ENCODE measurements at regions not wholly inside any gene's neighbourhood (a gene's known extent, or its start where the extent isn't known, plus 50 kb on each side); places are given as distances from the start of the nearest gene placed in this dataset.

DNA sequence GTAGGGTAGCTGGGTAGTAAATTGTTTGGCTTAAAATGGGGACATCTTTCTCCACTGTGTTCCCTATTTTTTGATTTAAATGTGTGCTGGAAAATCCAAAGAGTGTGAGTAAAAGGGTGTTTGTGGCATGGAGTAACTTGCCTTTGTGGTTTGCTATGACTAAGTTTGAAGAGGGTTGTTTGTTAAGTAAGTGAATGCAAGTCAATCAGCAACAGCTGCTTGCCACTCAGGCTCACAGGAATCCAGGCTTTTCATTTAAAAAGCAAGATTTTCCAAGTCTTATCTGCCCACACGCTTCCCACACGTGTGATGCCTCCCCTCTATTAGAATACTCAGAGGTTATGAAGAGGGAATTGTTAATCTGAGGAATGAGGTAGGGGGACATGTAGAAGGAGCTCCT, 847.7 kb upstream of the RBFOX1 start:
- Histone ChIP-seq H3K36me3 (ENCODE audit: control insufficient read depth in 2 of 2, extremely low read depth in 1 of 2, insufficient read depth in 2 of 2, low read length in 2 of 2) (no peaks in the 10 kb centered on the region), H3K27ac (ENCODE audit: insufficient read depth, low read depth, low read length) (no peak overlapping the region), H3K4me2 (ENCODE audit: insufficient read depth, low read length) (no peak overlapping the region), H3K4me1 (ENCODE audit: control insufficient read depth, extremely low read depth, insufficient read depth, low read length) (no peaks in the 10 kb centered on the region), H2AFZ (ENCODE audit: low read depth, low read length) (no peak overlapping the region), H3K9me1 (replicated peaks; ENCODE audit: control insufficient read depth, extremely low read depth, insufficient read depth, low read length) (no peaks in the 10 kb centered on the region), H3K4me3 (replicated peaks in 1 of 3; ENCODE audit: insufficient read depth in 1 of 3, low read depth in 1 of 3, low read length in 3 of 3) (no peak overlapping the region), H3K27me3 (ENCODE audit: control insufficient read depth in 2 of 2, insufficient read depth in 2 of 2, low read length in 2 of 2) (no peaks in the 10 kb centered on the region), H4K20me1 (replicated peaks; ENCODE audit: control insufficient read depth, extremely low read depth, insufficient read depth, low read length) (no peaks in the 10 kb centered on the region), H3K9me3 (replicated peaks; ENCODE audit: control insufficient read depth, insufficient read depth, low read length) (peaks cover 5% of the 10 kb centered on the region), H3K9ac (replicated peaks; ENCODE audit: extremely low read depth, insufficient read depth, low read length) (no peak overlapping the region), H3K79me2 (ENCODE audit: control insufficient read depth, insufficient read depth, low read length) (no peaks in the 10 kb centered on the region)
- DNase-seq (ENCODE audit: low read depth, low spot score): no peak
- dilution Hi-C loops (cut with MboI; ENCODE audit: extremely low pct_ligation_motif_present, low sequenced_read_pairs): no loop called here
- BruUV-seq (replicated peaks): no TSS peak
- ChIA-PET POLR2A (no interaction called here), CTCF (no interaction called here)
- TF ChIP-seq GATA2 (IDR thresholded peaks at IDR 0.05; ENCODE audit: insufficient read depth, insufficient read length, low read depth, low read length): no peak
- no peak for TF ChIP-seq FOS (IDR thresholded peaks at IDR 0.05; ENCODE audit: borderline replicate concordance, insufficient read depth, low read length)
- TF ChIP-seq JUN (IDR thresholded peaks at IDR 0.05; ENCODE audit: borderline replicate concordance, insufficient read depth, insufficient read length, low read depth): no peak
- no peak for FAIRE-seq
- intact Hi-C loops (cut with micrococcal nuclease): no loop called here

DNA sequence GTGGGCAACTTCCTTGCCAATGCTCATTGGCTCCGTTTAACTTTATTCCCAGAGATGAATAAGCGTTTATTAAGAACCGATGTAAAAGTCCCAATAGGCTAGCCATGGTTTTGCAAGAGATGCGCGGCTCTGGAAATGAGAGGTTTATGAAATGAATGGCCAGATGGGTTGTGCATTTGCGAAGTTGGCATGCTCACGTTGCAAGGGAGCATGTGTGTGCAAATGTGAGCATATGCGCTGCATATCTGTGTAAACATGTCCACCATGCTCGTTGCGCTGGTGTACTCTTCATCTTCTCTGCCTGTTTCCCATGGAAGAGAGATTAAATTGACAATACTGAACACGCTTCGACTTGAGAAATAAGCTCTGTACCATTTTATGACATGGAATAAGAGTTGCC, 848.6 kb upstream of the RBFOX1 start:
- H3K4me3 ChIP-seq (replicated peaks in 1 of 3; ENCODE audit: insufficient read depth in 1 of 3, low read depth in 1 of 3, low read length in 3 of 3): no peak overlapping the region
- no peaks in the 10 kb centered on the region for H3K36me3 ChIP-seq (ENCODE audit: control insufficient read depth in 2 of 2, extremely low read depth in 1 of 2, insufficient read depth in 2 of 2, low read length in 2 of 2)
- H4K20me1 ChIP-seq (replicated peaks; ENCODE audit: control insufficient read depth, extremely low read depth, insufficient read depth, low read length): no peaks in the 10 kb centered on the region
- TF ChIP-seq, protein P1, sequence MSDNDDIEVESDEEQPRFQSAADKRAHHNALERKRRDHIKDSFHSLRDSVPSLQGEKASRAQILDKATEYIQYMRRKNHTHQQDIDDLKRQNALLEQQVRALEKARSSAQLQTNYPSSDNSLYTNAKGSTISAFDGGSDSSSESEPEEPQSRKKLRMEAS (IDR thresholded peaks at IDR 0.05; ENCODE audit: insufficient read depth, insufficient read length): no peak
- no peak for TF ChIP-seq JUN (IDR thresholded peaks at IDR 0.05; ENCODE audit: borderline replicate concordance, insufficient read depth, insufficient read length, low read depth)
- no peak for TF ChIP-seq GATA2 (IDR thresholded peaks at IDR 0.05; ENCODE audit: insufficient read depth, insufficient read length, low read depth, low read length)
- no peak for TF ChIP-seq POLR2AphosphoS5 (IDR thresholded peaks at IDR 0.05; ENCODE audit: insufficient read depth, low read depth, low read length)
- no peak for TF ChIP-seq EZH2 (IDR thresholded peaks at IDR 0.05; ENCODE audit: borderline replicate concordance, low read depth, low read length, severe bottlenecking)
- TF ChIP-seq MYC (IDR thresholded peaks at IDR 0.05; ENCODE audit: low read depth, low read length): no peak
- no peak for TF ChIP-seq POLR2A (IDR thresholded peaks at IDR 0.05; ENCODE audit: low read depth, low read length)
- TF ChIP-seq FOS (IDR thresholded peaks at IDR 0.05; ENCODE audit: borderline replicate concordance, insufficient read depth, low read length): no peak
- H3K79me2 ChIP-seq (ENCODE audit: control insufficient read depth, insufficient read depth, low read length): no peaks in the 10 kb centered on the region
- H3K4me2 ChIP-seq (ENCODE audit: insufficient read depth, low read length): no peak overlapping the region
- H2AFZ ChIP-seq (ENCODE audit: low read depth, low read length): no peak overlapping the region
- H3K27ac ChIP-seq (ENCODE audit: insufficient read depth, low read depth, low read length): no peak overlapping the region
- peaks cover 2% of the 10 kb centered on the region for H3K9me3 ChIP-seq (replicated peaks; ENCODE audit: control insufficient read depth, insufficient read depth, low read length)
- no peak for FAIRE-seq
- intact Hi-C loops (cut with micrococcal nuclease) (no loop called here), dilution Hi-C loops (cut with MboI; ENCODE audit: extremely low pct_ligation_motif_present, low sequenced_read_pairs) (no loop called here)
- no peaks in the 10 kb centered on the region for H3K4me1 ChIP-seq (ENCODE audit: control insufficient read depth, extremely low read depth, insufficient read depth, low read length)
- CTCF ChIA-PET: no interaction called here
- no peaks in the 10 kb centered on the region for H3K9me1 ChIP-seq (replicated peaks; ENCODE audit: control insufficient read depth, extremely low read depth, insufficient read depth, low read length)
- no peaks in the 10 kb centered on the region for H3K27me3 ChIP-seq (ENCODE audit: control insufficient read depth in 2 of 2, insufficient read depth in 2 of 2, low read length in 2 of 2)
- no peak for DNase-seq (ENCODE audit: low read depth, low spot score)
- POLR2A ChIA-PET: no interaction called here
- no peak overlapping the region for H3K9ac ChIP-seq (replicated peaks; ENCODE audit: extremely low read depth, insufficient read depth, low read length)
- no TSS peak for BruUV-seq (replicated peaks)
